Caco-2 (cell line): ENCODE measurements at regions not wholly inside any gene's neighbourhood (a gene's known extent, or its start where the extent isn't known, plus 50 kb on each side); places are given as distances from the start of the nearest gene placed in this dataset.

Source experiments
- BruUV-seq: library from RNA; stranded (reverse); fragments of 400-500 nt; replicated peaks from 2 replicates; lab custom pipeline; 2021; lab: Mats Ljungman, UMichigan
- CTCF ChIA-PET: fragments of 300-600 bp; sonication (Branson Sonifier 250); formaldehyde crosslinking; loops from one replicate; lab custom pipeline; 2022; ENCODE audit warnings: antibody characterized with exemption; lab: Charles Lee
- POLR2A ChIA-PET: fragments of 300-600 bp; sonication (Branson Sonifier 250); formaldehyde crosslinking; loops from one replicate; lab custom pipeline; 2022; ENCODE audit warnings: antibody characterized with exemption; lab: Charles Lee
- DNase-seq, 2 experiments: peaks; one replicate each; pipeline versions ENCODE4 v3.0.0 to v3.0.0-alpha.2; 2020 to 2022
- H3K27me3 ChIP-seq: replicated peaks from 2 replicates; pipeline ENCODE4 v1.6.0; 2011; ENCODE audit warnings: low read length; ENCODE audit not compliant: control insufficient read depth, insufficient read depth
- H3K36me3 ChIP-seq: 2 replicates; pipeline ENCODE4 v1.5.1; 2011; ENCODE audit warnings: low read length; ENCODE audit not compliant: control insufficient read depth, insufficient read depth
- H3K4me1 ChIP-seq: fragments of 250-450 bp; sonication (Bioruptor Pico); 2 replicates; pipeline ENCODE4 v1.5.1; 2020; ENCODE audit warnings: mild to moderate bottlenecking
- H3K4me3 ChIP-seq: 2 replicates; pipeline ENCODE4 v1.5.1; 2011; ENCODE audit warnings: low read depth, mild to moderate bottlenecking, control low read depth, low read length
- H3K9me3 ChIP-seq: fragments of 250-450 bp; sonication (Bioruptor Pico); 2 replicates; pipeline ENCODE4 v1.5.1; 2020; ENCODE audit warnings: mild to moderate bottlenecking, moderate library complexity
- H3K27ac Mint-ChIP-seq: one replicate; pipeline ENCODE4 v1.8.0; 2022; ENCODE audit warnings: mixed read lengths; ENCODE audit not compliant: unreplicated experiment
- H3K27me3 Mint-ChIP-seq: one replicate; pipeline ENCODE4 v1.8.0; 2022; ENCODE audit warnings: mixed read lengths; ENCODE audit not compliant: insufficient read depth, unreplicated experiment
- H3K36me3 Mint-ChIP-seq: one replicate; pipeline ENCODE4 v1.8.0; 2022; ENCODE audit warnings: mild to moderate bottlenecking, mixed read lengths; ENCODE audit not compliant: insufficient read depth, unreplicated experiment
- H3K4me1 Mint-ChIP-seq: one replicate; pipeline ENCODE4 v1.8.0; 2022; ENCODE audit warnings: low read depth, mixed read lengths; ENCODE audit not compliant: unreplicated experiment
- H3K4me3 Mint-ChIP-seq: one replicate; pipeline ENCODE4 v1.8.0; 2022; ENCODE audit warnings: mild to moderate bottlenecking, moderate library complexity, mixed read lengths; ENCODE audit not compliant: unreplicated experiment
- H3K9me3 Mint-ChIP-seq: one replicate; pipeline ENCODE4 v1.8.0; 2022; ENCODE audit warnings: mixed read lengths; ENCODE audit not compliant: unreplicated experiment
- CTCF ChIP-seq, 2 experiments: fragments of 200-600 bp in 1 of 2; IDR thresholded peaks; 1 replicate in 1 of 2; 2 replicates in 1 of 2; pipeline versions ENCODE4 v1.5.1 to v1.8.0; 2011 to 2022; ENCODE audit warnings: antibody characterized with exemption in 1 of 2, control low read depth in 1 of 2, inconsistent platforms in 1 of 2, low read depth in 1 of 2, low read length in 1 of 2, mild to moderate bottlenecking in 1 of 2, moderate library complexity in 1 of 2; ENCODE audit not compliant: insufficient read depth in 1 of 2, severe bottlenecking in 1 of 2, unreplicated experiment in 1 of 2
- intact Hi-C: fragments of 100-400 bp; cut with micrococcal nuclease; formaldehyde crosslinking; loops from one replicate; pipeline ENCODE4 v1.10.0; 2022; ENCODE audit not compliant: unreplicated experiment

- no peaks in the 10 kb centered on the region for H3K4me1 ChIP-seq
- no peak for TF ChIP-seq CTCF (IDR thresholded peaks at IDR 0.05; ENCODE audit: insufficient read depth in 1 of 2, low read depth in 1 of 2, low read length in 1 of 2, severe bottlenecking in 1 of 2, unreplicated experiment in 1 of 2)
- no peak for DNase-seq
- no peaks in the 10 kb centered on the region for H3K4me1 Mint-ChIP-seq
- H3K9me3 Mint-ChIP-seq: no peaks in the 10 kb centered on the region
- peaks cover 22% of the 10 kb centered on the region for H3K27me3 Mint-ChIP-seq
- H3K4me3 Mint-ChIP-seq: no peak overlapping the region
- intact Hi-C loops: no loop called here
- POLR2A ChIA-PET: no interaction called here
- H3K4me3 ChIP-seq: no peak overlapping the region
- CTCF ChIA-PET: no interaction called here
- no peaks in the 10 kb centered on the region for H3K27me3 ChIP-seq
- H3K36me3 Mint-ChIP-seq: no peaks in the 10 kb centered on the region
- BruUV-seq: no TSS peak
- no peaks in the 10 kb centered on the region for H3K36me3 ChIP-seq
- no peak overlapping the region for H3K27ac Mint-ChIP-seq
- H3K9me3 ChIP-seq: no peaks in the 10 kb centered on the region
Measured at GRCh38 chr13:80618781-80619180, 277.9 kb upstream of the SPRY2 start.

- H3K36me3 Mint-ChIP-seq: no peaks in the 10 kb centered on the region
- no peaks in the 10 kb centered on the region for H3K4me1 ChIP-seq
- peaks cover 21% of the 10 kb centered on the region for H3K27me3 Mint-ChIP-seq
- no peaks in the 10 kb centered on the region for H3K36me3 ChIP-seq
- intact Hi-C loops: no loop called here
- no peak for DNase-seq
- H3K9me3 ChIP-seq: no peaks in the 10 kb centered on the region
- H3K4me3 ChIP-seq: no peak overlapping the region
- H3K27ac Mint-ChIP-seq: no peak overlapping the region
- no peaks in the 10 kb centered on the region for H3K27me3 ChIP-seq
- ChIA-PET CTCF (no interaction called here), POLR2A (no interaction called here)
- no peak overlapping the region for H3K4me3 Mint-ChIP-seq
- no peaks in the 10 kb centered on the region for H3K9me3 Mint-ChIP-seq
- H3K4me1 Mint-ChIP-seq: no peaks in the 10 kb centered on the region
- no peak for TF ChIP-seq CTCF (IDR thresholded peaks at IDR 0.05; ENCODE audit: insufficient read depth in 1 of 2, low read depth in 1 of 2, low read length in 1 of 2, severe bottlenecking in 1 of 2, unreplicated experiment in 1 of 2)
- BruUV-seq: no TSS peak
Measured at GRCh38 chr13:80612804-80613203, 271.9 kb upstream of the SPRY2 start.

- POLR2A ChIA-PET: no interaction called here
- H3K36me3 ChIP-seq: no peaks in the 10 kb centered on the region
- Mint-ChIP-seq H3K36me3 (no peaks in the 10 kb centered on the region), H3K4me1 (no peaks in the 10 kb centered on the region), H3K27ac (no peak overlapping the region), H3K4me3 (no peak overlapping the region), H3K9me3 (no peaks in the 10 kb centered on the region), H3K27me3 (peaks cover 21% of the 10 kb centered on the region)
- H3K27me3 ChIP-seq: no peaks in the 10 kb centered on the region
- intact Hi-C loops: no loop called here
- DNase-seq: no peak
- no peak for TF ChIP-seq CTCF (IDR thresholded peaks at IDR 0.05; ENCODE audit: insufficient read depth in 1 of 2, low read depth in 1 of 2, low read length in 1 of 2, severe bottlenecking in 1 of 2, unreplicated experiment in 1 of 2)
- CTCF ChIA-PET: no interaction called here
- H3K4me3 ChIP-seq: no peak overlapping the region
- H3K9me3 ChIP-seq: no peaks in the 10 kb centered on the region
- no TSS peak for BruUV-seq
- H3K4me1 ChIP-seq: no peaks in the 10 kb centered on the region
Measured at GRCh38 chr13:80611310-80611709, 270.4 kb upstream of the SPRY2 start.
